ENCODE measurements at regions not wholly inside any gene's neighbourhood (a gene's known extent, or its start where the extent isn't known, plus 50 kb on each side); places are given as distances from the start of the nearest gene placed in this dataset.

DNA sequence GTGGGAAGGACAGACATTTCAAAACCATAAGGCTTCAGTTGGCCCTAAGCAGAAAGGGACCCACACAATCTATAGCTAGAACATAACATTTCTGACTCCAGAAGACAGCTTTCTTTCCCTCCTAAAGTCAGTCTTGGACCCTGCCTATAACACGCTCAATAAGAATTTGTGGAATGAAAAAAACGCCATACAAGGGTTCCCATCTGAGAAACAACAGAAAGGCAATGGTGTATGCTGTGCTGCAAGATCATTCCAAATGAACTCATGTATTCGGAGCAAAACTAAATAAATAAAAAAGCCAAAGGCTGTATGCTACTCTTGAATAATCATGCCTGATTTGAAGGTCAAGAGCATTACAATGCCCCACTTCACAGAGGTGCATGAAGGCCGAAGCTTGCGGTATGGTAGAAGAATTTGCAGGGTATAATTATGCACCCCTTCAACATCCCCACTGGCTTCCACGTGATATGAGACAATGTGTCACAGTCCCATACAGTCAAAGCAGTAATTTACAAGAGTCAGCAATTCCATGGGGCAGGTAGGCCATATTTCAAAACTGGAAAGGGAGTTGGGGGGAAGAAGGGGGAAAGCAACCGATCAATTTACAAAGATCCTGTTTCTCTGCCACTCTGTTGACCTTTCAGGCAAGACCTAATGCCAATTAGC lies 61.4 kb upstream of the SLC14A2 start:
- Mint-ChIP-seq H3K4me3 (no peak overlapping the region), H3K27me3 (peaks cover 2% of the 10 kb centered on the region), H3K9me3 (ENCODE audit: low read depth) (no peaks in the 10 kb centered on the region), H3K36me3 (no peaks in the 10 kb centered on the region), H3K4me1 (no peaks in the 10 kb centered on the region), H3K27ac (no peak overlapping the region)
- DNase-seq (no peak), ATAC-seq (no peak)
- CTCF ChIA-PET: no interaction called here

DNA sequence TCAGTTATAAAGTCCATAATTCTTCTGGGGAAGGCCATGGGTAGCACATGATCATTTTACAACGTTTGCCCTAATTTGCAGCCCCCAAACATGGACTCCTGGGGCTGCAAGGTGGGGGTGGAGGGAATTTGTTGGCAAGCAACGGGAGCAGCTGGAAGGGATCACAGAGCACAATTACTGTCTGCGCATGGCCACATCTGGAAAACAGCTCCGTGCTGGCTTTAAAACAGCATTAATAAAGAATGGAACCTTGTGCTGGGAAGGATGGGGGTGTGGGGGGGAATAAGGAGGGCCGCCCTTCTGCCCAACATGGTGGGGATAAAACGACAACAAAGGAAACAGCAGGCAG lies 60.9 kb upstream of the SLC14A2 start:
- Mint-ChIP-seq H3K36me3 (no peaks in the 10 kb centered on the region), H3K27me3 (peaks cover 2% of the 10 kb centered on the region), H3K27ac (no peak overlapping the region), H3K9me3 (ENCODE audit: low read depth) (no peaks in the 10 kb centered on the region), H3K4me3 (no peak overlapping the region), H3K4me1 (no peaks in the 10 kb centered on the region)
- CTCF ChIA-PET: no interaction called here
- no peak for DNase-seq
- no peak for ATAC-seq

GRCh38 chr18:45556222-45556621 lies 59.1 kb upstream of the SLC14A2 start:
- Mint-ChIP-seq H3K27ac (no peak overlapping the region), H3K9me3 (ENCODE audit: low read depth) (no peaks in the 10 kb centered on the region), H3K36me3 (no peaks in the 10 kb centered on the region), H3K4me3 (no peak overlapping the region), H3K4me1 (no peaks in the 10 kb centered on the region), H3K27me3 (peaks cover 7% of the 10 kb centered on the region)
- no peak for ATAC-seq
- DNase-seq: no peak
- CTCF ChIA-PET: interaction anchor here (1.5 kb wide), 1 partner anchor 16 kb away, joined by 4 read pairs; no protein-coding TSS in a partner anchor

DNA sequence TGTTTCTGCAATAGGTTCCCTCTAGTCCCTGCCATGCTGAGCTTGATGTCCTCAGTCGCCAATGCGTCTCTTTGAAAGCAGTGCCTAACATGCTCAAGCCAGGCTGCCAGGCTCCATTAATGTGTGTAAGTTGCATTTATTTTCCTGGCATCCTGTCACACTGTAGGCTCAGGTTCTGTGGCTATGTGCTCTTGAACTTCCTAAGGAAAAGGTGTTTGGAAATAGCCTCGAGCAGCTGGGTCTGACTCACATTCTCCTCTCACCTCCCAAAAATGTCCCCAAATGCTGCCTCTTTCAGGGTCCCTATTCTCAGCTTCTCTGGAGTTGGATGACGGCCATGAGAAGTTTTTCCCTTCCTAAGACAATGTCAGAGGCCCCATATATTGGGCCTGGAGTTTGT lies 58.0 kb upstream of the SLC14A2 start:
- ATAC-seq: no peak
- CTCF ChIA-PET: interaction anchor here (1.5 kb wide), 1 partner anchor 15 kb away, joined by 4 read pairs; no protein-coding TSS in a partner anchor
- H3K4me1 Mint-ChIP-seq: no peaks in the 10 kb centered on the region
- H3K4me3 Mint-ChIP-seq: no peak overlapping the region
- H3K36me3 Mint-ChIP-seq: no peaks in the 10 kb centered on the region
- H3K27me3 Mint-ChIP-seq: peaks cover 11% of the 10 kb centered on the region
- no peak for DNase-seq
- no peaks in the 10 kb centered on the region for H3K9me3 Mint-ChIP-seq (ENCODE audit: low read depth)
- H3K27ac Mint-ChIP-seq: no peak overlapping the region

- no peaks in the 10 kb centered on the region for H3K36me3 Mint-ChIP-seq
- CTCF ChIA-PET: interaction anchor here (1.5 kb wide), 1 partner anchor 14 kb away, joined by 4 read pairs; no protein-coding TSS in a partner anchor
- H3K27ac Mint-ChIP-seq: no peak overlapping the region
- no peaks in the 10 kb centered on the region for H3K4me1 Mint-ChIP-seq
- ATAC-seq: no peak
- no peak overlapping the region for H3K4me3 Mint-ChIP-seq
- H3K9me3 Mint-ChIP-seq (ENCODE audit: low read depth): no peaks in the 10 kb centered on the region
- H3K27me3 Mint-ChIP-seq: peaks cover 13% of the 10 kb centered on the region
- no peak for DNase-seq
These were observed 57.5 kb upstream of the SLC14A2 start for GRCh38 chr18:45557779-45558178.

GRCh38 chr18:45559258-45559657 lies 56.0 kb upstream of the SLC14A2 start:
- Mint-ChIP-seq H3K27ac (no peak overlapping the region), H3K9me3 (ENCODE audit: low read depth) (no peaks in the 10 kb centered on the region), H3K4me3 (no peak overlapping the region), H3K36me3 (no peaks in the 10 kb centered on the region), H3K4me1 (no peaks in the 10 kb centered on the region), H3K27me3 (peaks cover 12% of the 10 kb centered on the region)
- CTCF ChIA-PET: no interaction called here
- DNase-seq: no peak
- ATAC-seq: no peak

DNA sequence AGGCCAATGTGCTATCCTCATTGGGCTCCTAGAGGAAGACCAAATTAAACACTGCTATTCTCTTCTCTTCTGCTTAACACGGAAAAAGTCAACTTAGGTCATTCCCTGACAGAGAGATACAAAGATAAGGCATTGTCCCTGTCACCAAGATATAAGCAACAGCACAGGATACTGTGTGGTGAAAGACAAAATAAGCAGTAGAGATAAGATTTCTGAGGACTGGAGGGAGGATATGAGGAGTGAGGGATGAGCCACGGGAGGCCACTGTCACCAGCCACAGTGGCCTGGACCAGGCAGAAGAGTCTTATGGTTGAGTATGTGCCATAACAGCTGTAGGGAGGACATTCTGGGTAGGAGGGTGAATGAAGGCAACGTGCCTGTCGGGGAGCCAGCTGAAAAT lies 54.4 kb upstream of the SLC14A2 start:
- no peaks in the 10 kb centered on the region for H3K4me1 Mint-ChIP-seq
- no peaks in the 10 kb centered on the region for H3K9me3 Mint-ChIP-seq (ENCODE audit: low read depth)
- CTCF ChIA-PET: no interaction called here
- ATAC-seq (no peak), DNase-seq (no peak)
- H3K36me3 Mint-ChIP-seq: no peaks in the 10 kb centered on the region
- peaks cover 11% of the 10 kb centered on the region for H3K27me3 Mint-ChIP-seq
- no peak overlapping the region for H3K4me3 Mint-ChIP-seq
- H3K27ac Mint-ChIP-seq: no peak overlapping the region

DNA sequence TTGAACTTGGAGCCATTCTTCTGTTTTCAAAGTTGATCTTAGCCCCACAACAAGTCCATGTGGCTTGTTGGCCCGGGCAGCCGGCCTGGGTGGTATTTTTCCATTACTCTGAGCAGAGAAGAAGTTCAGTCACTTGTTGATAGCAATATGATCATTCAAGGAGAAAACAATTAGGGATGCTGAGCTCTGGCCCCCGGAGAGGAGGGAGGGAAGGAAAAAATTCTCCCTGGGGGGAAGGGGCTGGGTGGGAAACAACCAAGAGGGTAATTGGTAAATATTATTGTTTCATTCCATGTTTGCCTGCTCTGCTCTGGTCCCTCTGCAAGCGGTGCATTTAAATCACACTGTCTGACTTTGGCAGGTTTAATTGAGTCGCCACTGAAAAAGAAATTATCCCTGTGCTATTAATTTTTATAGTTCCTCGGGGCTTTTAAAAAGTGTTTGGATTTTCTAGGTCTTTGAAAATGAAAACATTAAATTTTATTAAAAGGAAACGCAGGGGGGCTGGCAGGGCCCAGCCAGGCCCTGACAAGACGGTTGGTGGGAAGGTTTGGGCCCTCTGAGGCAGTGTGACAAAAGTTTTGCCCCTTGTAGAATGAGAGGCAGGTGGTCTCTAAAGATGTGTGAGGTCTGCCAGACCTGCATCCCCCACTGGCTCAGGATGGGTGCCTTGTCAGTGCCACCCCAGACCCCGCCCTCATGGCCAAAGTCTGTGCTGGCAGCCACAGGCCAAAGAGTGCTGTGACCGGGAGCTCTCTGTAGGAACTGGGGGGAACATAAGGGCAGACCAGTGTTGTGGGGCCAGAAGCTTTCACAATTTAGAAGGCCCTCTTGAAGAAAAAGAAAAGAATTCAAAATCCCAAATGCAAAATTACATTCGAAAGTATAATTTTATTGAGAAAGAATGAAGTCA lies 52.5 kb upstream of the SLC14A2 start:
- Mint-ChIP-seq H3K36me3 (no peaks in the 10 kb centered on the region), H3K9me3 (ENCODE audit: low read depth) (no peaks in the 10 kb centered on the region), H3K4me1 (no peaks in the 10 kb centered on the region), H3K27ac (no peak overlapping the region), H3K27me3 (peaks cover 11% of the 10 kb centered on the region), H3K4me3 (no peak overlapping the region)
- ATAC-seq (no peak), DNase-seq (no peak)
- CTCF ChIA-PET: no interaction called here

DNA sequence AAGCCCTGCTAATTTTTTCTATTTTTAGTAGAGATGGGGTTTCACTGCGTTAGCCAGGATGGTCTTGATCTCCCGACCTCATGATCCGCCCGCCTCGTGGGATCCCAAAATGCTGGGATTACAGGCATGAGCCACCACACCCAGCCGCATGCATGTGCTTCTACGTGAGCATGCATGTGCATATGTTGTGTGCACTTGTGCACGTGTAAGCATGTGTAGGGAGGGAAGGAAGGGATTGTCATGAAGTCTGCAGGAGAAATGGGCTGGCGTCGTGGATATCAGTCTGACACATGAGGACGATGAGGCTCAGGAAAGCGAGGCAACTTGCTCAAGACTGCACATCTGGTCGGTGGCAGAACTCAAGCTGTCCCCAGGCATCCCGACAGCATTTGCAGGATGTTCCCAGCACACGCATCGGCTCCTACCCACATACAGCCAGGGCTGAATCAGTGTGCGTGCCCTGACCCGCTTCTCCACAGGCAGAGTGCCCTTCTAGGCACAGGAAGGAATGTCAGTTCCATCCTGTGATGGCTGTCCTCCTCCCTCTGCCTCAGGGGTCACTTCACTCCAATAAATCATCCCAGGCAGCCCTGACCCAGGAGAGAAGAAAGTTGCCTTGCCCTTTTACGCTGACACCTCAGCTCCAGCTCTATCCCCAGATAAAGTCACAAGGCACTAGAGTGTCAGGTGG lies 49.9 kb upstream of the SLC14A2 start:
- CTCF ChIA-PET: no interaction called here
- H3K4me1 Mint-ChIP-seq: no peaks in the 10 kb centered on the region
- DNase-seq (no peak), ATAC-seq (no peak)
- no peak overlapping the region for H3K4me3 Mint-ChIP-seq
- H3K36me3 Mint-ChIP-seq: no peaks in the 10 kb centered on the region
- H3K9me3 Mint-ChIP-seq (ENCODE audit: low read depth): no peaks in the 10 kb centered on the region
- H3K27me3 Mint-ChIP-seq: peaks cover 9% of the 10 kb centered on the region
- H3K27ac Mint-ChIP-seq: no peak overlapping the region

All from activated CD8-positive, alpha-beta memory T cell treated with anti-CD3 and anti-CD28 coated beads, Interleukin-2, amount 10 ng/mL, durations not matched to agents 7 days and 5 days (primary cell).